Neural progenitor cell (in vitro differentiated cells): ENCODE measurements at regions not wholly inside any gene's neighbourhood (a gene's known extent, or its start where the extent isn't known, plus 50 kb on each side); places are given as distances from the start of the nearest gene placed in this dataset.

Source experiments
- EZH2phosphoT487 ChIP-seq: fragments of 200-600 bp; sonication (generic); IDR thresholded peaks from 2 replicates; pipeline ENCODE4 v1.6.1; 2017; ENCODE audit warnings: antibody characterized with exemption
- TF ChIP-seq, protein P1 (sequence below): fragments of 200-600 bp; sonication (generic); IDR thresholded peaks from 2 replicates; pipeline ENCODE4 v1.5.1; 2017; ENCODE audit warnings: antibody characterized with exemption, mild to moderate bottlenecking

DNA sequence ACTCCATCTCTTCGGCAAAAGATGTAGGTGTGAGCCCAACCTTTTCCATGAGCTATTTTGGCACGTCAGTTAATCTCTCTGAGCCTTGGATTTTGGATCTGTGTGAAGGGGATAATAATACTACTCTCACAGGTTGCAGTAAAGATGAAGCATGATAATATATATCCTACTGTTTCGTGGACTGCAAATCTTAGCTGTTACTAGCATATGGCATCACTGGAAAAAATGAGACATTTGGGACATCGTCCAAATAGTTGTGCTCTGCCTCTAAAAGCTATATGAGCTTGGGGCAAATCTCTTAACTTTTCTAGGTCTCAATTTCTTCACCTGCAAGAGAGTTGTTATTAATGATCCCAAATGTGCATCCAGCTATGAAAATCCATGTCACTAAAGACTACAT, 147.4 kb upstream of the ZRANB2 start:
- TF ChIP-seq, protein P1, sequence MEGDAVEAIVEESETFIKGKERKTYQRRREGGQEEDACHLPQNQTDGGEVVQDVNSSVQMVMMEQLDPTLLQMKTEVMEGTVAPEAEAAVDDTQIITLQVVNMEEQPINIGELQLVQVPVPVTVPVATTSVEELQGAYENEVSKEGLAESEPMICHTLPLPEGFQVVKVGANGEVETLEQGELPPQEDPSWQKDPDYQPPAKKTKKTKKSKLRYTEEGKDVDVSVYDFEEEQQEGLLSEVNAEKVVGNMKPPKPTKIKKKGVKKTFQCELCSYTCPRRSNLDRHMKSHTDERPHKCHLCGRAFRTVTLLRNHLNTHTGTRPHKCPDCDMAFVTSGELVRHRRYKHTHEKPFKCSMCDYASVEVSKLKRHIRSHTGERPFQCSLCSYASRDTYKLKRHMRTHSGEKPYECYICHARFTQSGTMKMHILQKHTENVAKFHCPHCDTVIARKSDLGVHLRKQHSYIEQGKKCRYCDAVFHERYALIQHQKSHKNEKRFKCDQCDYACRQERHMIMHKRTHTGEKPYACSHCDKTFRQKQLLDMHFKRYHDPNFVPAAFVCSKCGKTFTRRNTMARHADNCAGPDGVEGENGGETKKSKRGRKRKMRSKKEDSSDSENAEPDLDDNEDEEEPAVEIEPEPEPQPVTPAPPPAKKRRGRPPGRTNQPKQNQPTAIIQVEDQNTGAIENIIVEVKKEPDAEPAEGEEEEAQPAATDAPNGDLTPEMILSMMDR: no peak
- no peak for TF ChIP-seq EZH2phosphoT487
